HEK293 (cell line): ENCODE measurements at regions not wholly inside any gene's neighbourhood (a gene's known extent, or its start where the extent isn't known, plus 50 kb on each side); places are given as distances from the start of the nearest gene placed in this dataset.

Experiments used
- CTCF ChIA-PET: fragments of 350-600 bp; formaldehyde crosslinking; extraction: SDS; loops from one replicate; lab custom pipeline; 2021; ENCODE audit warnings: antibody characterized with exemption; lab: Yijun Ruan, JAX
- POLR2A ChIA-PET: fragments of 300-600 bp; formaldehyde crosslinking; extraction: SDS; loops from one replicate; lab custom pipeline; 2020; ENCODE audit warnings: antibody characterized with exemption, inconsistent platforms; lab: Yijun Ruan, JAX
- H3K27ac ChIP-seq: fragments of 200-500 bp; sonication (Bioruptor generic); 2 replicates; pipeline ENCODE4 v1.5.1; 2014; ENCODE audit warnings: low read depth, low read length, control low read depth, inconsistent platforms; ENCODE audit errors: extremely low read depth
- H3K36me3 ChIP-seq, 2 experiments: fragments of 200-500 bp in 1 of 2; sonication (Bioruptor generic) in 1 of 2; 1 replicate in 1 of 2; 2 replicates in 1 of 2; pipeline ENCODE4 v1.5.1; 2014 to 2017; ENCODE audit warnings: inconsistent platforms in 2 of 2, low read length in 2 of 2; ENCODE audit not compliant: control insufficient read depth in 2 of 2, insufficient read depth in 1 of 2
- H3K4me1 ChIP-seq: fragments of 200-500 bp; sonication (Bioruptor generic); 2 replicates; pipeline ENCODE4 v1.5.1; 2014; ENCODE audit warnings: mild to moderate bottlenecking, low read length, inconsistent platforms; ENCODE audit not compliant: control insufficient read depth, insufficient read depth
- H3K4me3 ChIP-seq: 2 replicates; pipeline ENCODE4 v1.5.1; 2011; ENCODE audit warnings: low read depth, mild to moderate bottlenecking, control low read depth, low read length, moderate library complexity
- H3K9me3 ChIP-seq: fragments of 200-500 bp; sonication (Bioruptor generic); 2 replicates; pipeline ENCODE4 v1.5.1; 2014; ENCODE audit warnings: low read depth, low read length, inconsistent platforms; ENCODE audit not compliant: control insufficient read depth, insufficient read depth
- BCL6B ChIP-seq: fragments of 450-650 bp; formaldehyde crosslinking; IDR thresholded peaks from 2 replicates; pipeline ENCODE4 v1.5.1; 2017; ENCODE audit warnings: missing biosample characterization, missing genetic modification characterization
- ELK4 ChIP-seq: IDR thresholded peaks from 2 replicates; pipeline ENCODE4 v1.6.1; 2011; ENCODE audit warnings: mild to moderate bottlenecking, low read depth, low read length, borderline replicate concordance
- KLF10 ChIP-seq: fragments of 450-650 bp; IDR thresholded peaks from 2 replicates; pipeline ENCODE4 v1.5.1; 2018; ENCODE audit warnings: missing biosample characterization, mild to moderate bottlenecking, missing genetic modification characterization
- MYNN ChIP-seq: fragments of 450-650 bp; formaldehyde crosslinking; IDR thresholded peaks from 2 replicates; pipeline ENCODE4 v1.5.1; 2016; ENCODE audit warnings: missing biosample characterization, missing genetic modification characterization, borderline replicate concordance
- SP7 ChIP-seq: fragments of 450-650 bp; formaldehyde crosslinking; IDR thresholded peaks from 2 replicates; pipeline ENCODE4 v1.5.1; 2016; ENCODE audit warnings: missing biosample characterization, missing genetic modification characterization
- TRIM28 ChIP-seq: IDR thresholded peaks from 2 replicates; pipeline ENCODE4 v1.6.1; 2011; ENCODE audit warnings: low read length, control low read depth, borderline replicate concordance
- ZBTB49 ChIP-seq: fragments of 450-650 bp; formaldehyde crosslinking; IDR thresholded peaks from 2 replicates; pipeline ENCODE4 v1.5.1; 2016; ENCODE audit warnings: missing biosample characterization, missing genetic modification characterization, low read depth
- ZBTB7A ChIP-seq: fragments of 450-650 bp; formaldehyde crosslinking; IDR thresholded peaks from 2 replicates; pipeline ENCODE4 v1.5.1; 2016; ENCODE audit warnings: low read depth, missing biosample characterization, missing genetic modification characterization
- ZFHX2 ChIP-seq: fragments of 450-650 bp; formaldehyde crosslinking; conservative IDR thresholded peaks from 2 replicates; pipeline ENCODE4 v1.5.1; 2016; ENCODE audit warnings: missing biosample characterization, missing genetic modification characterization
- ZNF138 ChIP-seq: fragments of 450-650 bp; formaldehyde crosslinking; IDR thresholded peaks from 2 replicates; pipeline ENCODE4 v1.5.1; 2016; ENCODE audit warnings: missing biosample characterization, missing genetic modification characterization, borderline replicate concordance
- ZNF146 ChIP-seq: fragments of 450-650 bp; formaldehyde crosslinking; IDR thresholded peaks from 2 replicates; pipeline ENCODE4 v1.5.1; 2016; ENCODE audit warnings: missing biosample characterization, missing genetic modification characterization
- ZNF155 ChIP-seq: fragments of 450-650 bp; formaldehyde crosslinking; IDR thresholded peaks from 2 replicates; pipeline ENCODE4 v1.5.1; 2016; ENCODE audit warnings: missing biosample characterization, missing genetic modification characterization
- ZNF184 ChIP-seq: fragments of 450-650 bp; IDR thresholded peaks from 2 replicates; pipeline ENCODE4 v1.5.1; 2018; ENCODE audit warnings: missing biosample characterization, mild to moderate bottlenecking, missing genetic modification characterization
- ZNF214 ChIP-seq: fragments of 450-650 bp; formaldehyde crosslinking; IDR thresholded peaks from 2 replicates; pipeline ENCODE4 v1.5.1; 2017; ENCODE audit warnings: missing biosample characterization, mild to moderate bottlenecking, missing genetic modification characterization, borderline replicate concordance
- ZNF239 ChIP-seq: fragments of 450-650 bp; formaldehyde crosslinking; IDR thresholded peaks from 2 replicates; pipeline ENCODE4 v1.5.1; 2016; ENCODE audit warnings: missing biosample characterization, missing genetic modification characterization
- ZNF266 ChIP-seq: fragments of 450-650 bp; formaldehyde crosslinking; IDR thresholded peaks from 2 replicates; pipeline ENCODE4 v1.5.1; 2016; ENCODE audit warnings: missing biosample characterization, missing genetic modification characterization, low read depth
- ZNF324 ChIP-seq: fragments of 450-650 bp; formaldehyde crosslinking; IDR thresholded peaks from 2 replicates; pipeline ENCODE4 v1.5.1; 2016; ENCODE audit warnings: missing biosample characterization, missing genetic modification characterization
- ZNF350 ChIP-seq: fragments of 450-650 bp; formaldehyde crosslinking; IDR thresholded peaks from 2 replicates; pipeline ENCODE4 v1.5.0; 2017; ENCODE audit warnings: missing biosample characterization, mild to moderate bottlenecking, missing genetic modification characterization
- ZNF433 ChIP-seq: fragments of 450-650 bp; formaldehyde crosslinking; IDR thresholded peaks from 2 replicates; pipeline ENCODE4 v1.5.1; 2016; ENCODE audit warnings: missing biosample characterization, missing genetic modification characterization, low read depth
- ZNF501 ChIP-seq: fragments of 450-650 bp; formaldehyde crosslinking; IDR thresholded peaks from 2 replicates; pipeline ENCODE4 v1.5.1; 2016; ENCODE audit warnings: missing biosample characterization, missing genetic modification characterization
- ZNF530 ChIP-seq: fragments of 450-650 bp; formaldehyde crosslinking; IDR thresholded peaks from 2 replicates; pipeline ENCODE4 v1.5.1; 2016; ENCODE audit warnings: low read depth, missing biosample characterization, missing genetic modification characterization
- ZNF558 ChIP-seq: fragments of 450-650 bp; formaldehyde crosslinking; IDR thresholded peaks from 2 replicates; pipeline ENCODE4 v1.5.1; 2016; ENCODE audit warnings: missing biosample characterization, missing genetic modification characterization
- ZNF560 ChIP-seq: fragments of 450-650 bp; formaldehyde crosslinking; IDR thresholded peaks from 2 replicates; pipeline ENCODE4 v1.5.1; 2017; ENCODE audit warnings: missing biosample characterization, missing genetic modification characterization, borderline replicate concordance
- ZNF571 ChIP-seq: fragments of 450-650 bp; formaldehyde crosslinking; IDR thresholded peaks from 2 replicates; pipeline ENCODE4 v1.5.0; 2017; ENCODE audit warnings: missing biosample characterization, missing genetic modification characterization
- ZNF639 ChIP-seq: fragments of 450-650 bp; formaldehyde crosslinking; IDR thresholded peaks from 2 replicates; pipeline ENCODE4 v1.5.1; 2016; ENCODE audit warnings: missing biosample characterization, missing genetic modification characterization
- ZNF785 ChIP-seq: fragments of 450-650 bp; formaldehyde crosslinking; IDR thresholded peaks from 2 replicates; pipeline ENCODE4 v1.5.1; 2016; ENCODE audit warnings: missing biosample characterization, missing genetic modification characterization
- ZNF837 ChIP-seq: fragments of 450-650 bp; formaldehyde crosslinking; IDR thresholded peaks from 2 replicates; pipeline ENCODE4 v1.5.1; 2016; ENCODE audit warnings: missing biosample characterization, missing genetic modification characterization
- TF ChIP-seq, protein P1 (sequence below): fragments of 450-650 bp; IDR thresholded peaks from 2 replicates; pipeline ENCODE4 v1.5.1; 2018; ENCODE audit warnings: missing biosample characterization, missing genetic modification characterization
- TF ChIP-seq, protein P2 (sequence below): fragments of 450-650 bp; formaldehyde crosslinking; IDR thresholded peaks from 2 replicates; pipeline ENCODE4 v1.5.1; 2016; ENCODE audit warnings: missing biosample characterization, missing genetic modification characterization

GRCh38 chr15:39204031-39204430, 376.8 kb upstream of the THBS1 start:
- CTCF ChIA-PET = no interaction called here
- TF ChIP-seq TRIM28 (no peak), ELK4 (no peak), ZNF530 (tag by site-specific recombination) (no peak), ZFHX2 (tag by site-specific recombination) (no peak), ZNF501 (tag by site-specific recombination) (no peak), ZBTB7A (tag by site-specific recombination) (no peak), ZNF214 (tag by site-specific recombination) (no peak), ZNF239 (tag by site-specific recombination) (no peak), ZNF639 (tag by site-specific recombination) (no peak), SP7 (no peak), ZNF837 (no peak), ZNF266 (tag by site-specific recombination) (no peak), KLF10 (tag by site-specific recombination) (no peak)
- TF ChIP-seq, protein P1, sequence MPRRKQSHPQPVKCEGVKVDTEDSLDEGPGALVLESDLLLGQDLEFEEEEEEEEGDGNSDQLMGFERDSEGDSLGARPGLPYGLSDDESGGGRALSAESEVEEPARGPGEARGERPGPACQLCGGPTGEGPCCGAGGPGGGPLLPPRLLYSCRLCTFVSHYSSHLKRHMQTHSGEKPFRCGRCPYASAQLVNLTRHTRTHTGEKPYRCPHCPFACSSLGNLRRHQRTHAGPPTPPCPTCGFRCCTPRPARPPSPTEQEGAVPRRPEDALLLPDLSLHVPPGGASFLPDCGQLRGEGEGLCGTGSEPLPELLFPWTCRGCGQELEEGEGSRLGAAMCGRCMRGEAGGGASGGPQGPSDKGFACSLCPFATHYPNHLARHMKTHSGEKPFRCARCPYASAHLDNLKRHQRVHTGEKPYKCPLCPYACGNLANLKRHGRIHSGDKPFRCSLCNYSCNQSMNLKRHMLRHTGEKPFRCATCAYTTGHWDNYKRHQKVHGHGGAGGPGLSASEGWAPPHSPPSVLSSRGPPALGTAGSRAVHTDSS (tag by site-specific recombination) = no peak
- no peak overlapping the region for H3K4me3 ChIP-seq
- no peak overlapping the region for H3K27ac ChIP-seq
- no peaks in the 10 kb centered on the region for H3K36me3 ChIP-seq
- H3K9me3 ChIP-seq = no peaks in the 10 kb centered on the region
- H3K4me1 ChIP-seq = no peaks in the 10 kb centered on the region
- POLR2A ChIA-PET = no interaction called here

DNA sequence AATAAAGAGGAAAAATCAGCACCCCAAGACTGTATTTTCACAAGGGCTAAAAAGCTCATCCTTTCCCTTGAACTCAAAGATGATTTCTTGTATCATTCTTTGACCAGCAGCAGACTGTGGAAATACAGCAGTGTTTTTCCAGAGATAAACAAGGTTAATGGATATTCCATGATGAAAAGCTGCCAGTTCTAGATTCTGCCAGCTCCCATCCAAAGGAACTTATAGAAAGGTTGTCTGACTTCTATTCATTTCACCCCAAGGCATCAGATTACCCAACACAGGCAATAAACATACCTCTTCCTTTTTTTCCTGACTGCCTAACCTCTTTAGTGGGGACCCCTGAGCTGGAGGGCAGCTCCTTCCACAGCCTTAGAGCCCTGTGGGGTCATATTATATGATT, 375.8 kb upstream of the THBS1 start:
- ChIA-PET CTCF (no interaction called here), POLR2A (no interaction called here)
- no peaks in the 10 kb centered on the region for H3K36me3 ChIP-seq
- H3K4me1 ChIP-seq = no peaks in the 10 kb centered on the region
- no peak overlapping the region for H3K27ac ChIP-seq
- no peak overlapping the region for H3K4me3 ChIP-seq
- no peaks in the 10 kb centered on the region for H3K9me3 ChIP-seq
- no peak for TF ChIP-seq ZNF138 (tag by site-specific recombination)
- TF ChIP-seq ZNF155 (tag by site-specific recombination) = no peak
- no peak for TF ChIP-seq ZNF433
- no peak for TF ChIP-seq ZNF571 (tag by site-specific recombination)
- TF ChIP-seq ZBTB7A (tag by site-specific recombination) = no peak
- no peak for TF ChIP-seq ZNF785 (tag by site-specific recombination)
- TF ChIP-seq, protein P2, sequence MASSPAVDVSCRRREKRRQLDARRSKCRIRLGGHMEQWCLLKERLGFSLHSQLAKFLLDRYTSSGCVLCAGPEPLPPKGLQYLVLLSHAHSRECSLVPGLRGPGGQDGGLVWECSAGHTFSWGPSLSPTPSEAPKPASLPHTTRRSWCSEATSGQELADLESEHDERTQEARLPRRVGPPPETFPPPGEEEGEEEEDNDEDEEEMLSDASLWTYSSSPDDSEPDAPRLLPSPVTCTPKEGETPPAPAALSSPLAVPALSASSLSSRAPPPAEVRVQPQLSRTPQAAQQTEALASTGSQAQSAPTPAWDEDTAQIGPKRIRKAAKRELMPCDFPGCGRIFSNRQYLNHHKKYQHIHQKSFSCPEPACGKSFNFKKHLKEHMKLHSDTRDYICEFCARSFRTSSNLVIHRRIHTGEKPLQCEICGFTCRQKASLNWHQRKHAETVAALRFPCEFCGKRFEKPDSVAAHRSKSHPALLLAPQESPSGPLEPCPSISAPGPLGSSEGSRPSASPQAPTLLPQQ = no peak
- TF ChIP-seq ZNF350 (tag by site-specific recombination) = no peak
- no peak for TF ChIP-seq ZNF558 (tag by site-specific recombination)
- no peak for TF ChIP-seq ZNF146 (tag by site-specific recombination)
- TF ChIP-seq ZNF324 (tag by site-specific recombination) = no peak
- TF ChIP-seq ZBTB49 (tag by site-specific recombination) = no peak
- no peak for TF ChIP-seq MYNN (tag by site-specific recombination)
- no peak for TF ChIP-seq ZNF184 (tag by site-specific recombination)
- no peak for TF ChIP-seq ZNF560 (tag by site-specific recombination)
- TF ChIP-seq BCL6B (tag by site-specific recombination) = no peak
